CD4-positive, alpha-beta T cell (primary cell): ENCODE measurements at regions not wholly inside any gene's neighbourhood (a gene's known extent, or its start where the extent isn't known, plus 50 kb on each side); places are given as distances from the start of the nearest gene placed in this dataset.
"Not testable (repeated sequence)": the region's sequence is repeated elsewhere in the genome, so short reads cannot be mapped to it uniquely, and the experiment has no call there.

Experiments used
- ATAC-seq: fragments of 200-7000 bp; cut with Tn5 transposase; one replicate; pipeline ENCODE4 v1.10.0; 2022; ENCODE audit warnings: mild to moderate bottlenecking; ENCODE audit not compliant: poor library complexity
- CTCF ChIA-PET: fragments of 350-600 bp; sonication (Branson Sonifier 250); formaldehyde crosslinking; loops from one replicate; lab custom pipeline; 2021; ENCODE audit warnings: antibody characterized with exemption, inconsistent platforms; lab: Charles Lee
- POLR2A ChIA-PET: fragments of 350-600 bp; sonication (Branson Sonifier 250); formaldehyde crosslinking; loops from one replicate; lab custom pipeline; 2021; ENCODE audit warnings: antibody characterized with exemption, inconsistent platforms; lab: Charles Lee
- DNase-seq, 14 experiments: peaks; one replicate each; pipeline ENCODE4 v3.0.0-alpha.2; 2013 to 2020; ENCODE audit warnings: mixed read lengths in 2 of 14
- H3K27ac ChIP-seq, 2 donors: one replicate each; pipeline versions ENCODE4 v1.5.1 to v1.7.0; 2013; ENCODE audit warnings: low read length in 2 of 2, low read depth in 1 of 2, mild to moderate bottlenecking in 1 of 2
- H3K27me3 ChIP-seq, 2 experiments: 1 replicate in 1 of 2; 2 replicates in 1 of 2; pipeline versions ENCODE4 v1.6.1 to v1.7.0; 2013; ENCODE audit warnings: low read length in 2 of 2, control low read depth in 1 of 2, mild to moderate bottlenecking in 1 of 2, moderate library complexity in 1 of 2; ENCODE audit not compliant: insufficient read depth in 2 of 2, control insufficient read depth in 1 of 2
- H3K36me3 ChIP-seq: one replicate; pipeline ENCODE4 v1.6.1; 2013; ENCODE audit warnings: low read length, control low read depth; ENCODE audit not compliant: insufficient read depth
- H3K4me1 ChIP-seq: one replicate; pipeline ENCODE4 v1.6.1; 2013; ENCODE audit warnings: low read length, control low read depth; ENCODE audit not compliant: insufficient read depth
- H3K4me3 ChIP-seq: one replicate; pipeline ENCODE4 v1.5.1; 2013; ENCODE audit warnings: mild to moderate bottlenecking, low read length, moderate library complexity
- H3K9me3 ChIP-seq, 2 experiments: 1 replicate in 1 of 2; 2 replicates in 1 of 2; pipeline versions ENCODE4 v1.6.1 to v1.7.0; 2013; ENCODE audit warnings: low read length in 2 of 2, mild to moderate bottlenecking in 2 of 2, control low read depth in 1 of 2, moderate library complexity in 1 of 2; ENCODE audit not compliant: control insufficient read depth in 1 of 2, insufficient read depth in 1 of 2
- H3K27ac Mint-ChIP-seq: one replicate; pipeline ENCODE4 v1.8.0; 2020; ENCODE audit warnings: mixed read lengths
- H3K27me3 Mint-ChIP-seq: one replicate; pipeline ENCODE4 v1.8.0; 2021; ENCODE audit warnings: mixed read lengths
- H3K36me3 Mint-ChIP-seq: one replicate; pipeline ENCODE4 v1.8.0; 2021; ENCODE audit warnings: low read depth, mixed read lengths
- H3K4me1 Mint-ChIP-seq: one replicate; pipeline ENCODE4 v1.8.0; 2021; ENCODE audit warnings: low read depth, mixed read lengths
- H3K4me3 Mint-ChIP-seq: one replicate; pipeline ENCODE4 v1.8.0; 2020; ENCODE audit warnings: mild to moderate bottlenecking, mixed read lengths
- H3K9me3 Mint-ChIP-seq: one replicate; pipeline ENCODE4 v1.8.0; 2020; ENCODE audit warnings: mixed read lengths
- CTCF ChIP-seq: fragments of 200-600 bp; IDR thresholded peaks from one replicate; pipeline ENCODE4 v1.8.0; 2022; ENCODE audit warnings: antibody characterized with exemption, mild to moderate bottlenecking
- intact Hi-C, 2 experiments: fragments of 100-400 bp; cut with DNase I in 1 of 2; cut with micrococcal nuclease in 1 of 2; formaldehyde crosslinking; loops; one replicate each; pipeline versions ENCODE4 v1.15.1 to v1.9.0; 2023 to 2025; cut with DNase I, micrococcal nuclease

- ATAC-seq = no peak
- no peaks in the 10 kb centered on the region for H3K9me3 ChIP-seq
- intact Hi-C loops = no loop called here
- H3K27me3 ChIP-seq = peaks cover 0 to 8% of the 10 kb centered on the region in 2 experiments
- peak in 2 of 14 experiments; percentile 3 to 14 for DNase-seq
- CTCF ChIA-PET = no interaction called here
- H3K36me3 ChIP-seq = no peaks in the 10 kb centered on the region
- no peak overlapping the region for H3K27ac ChIP-seq
- peaks cover 9% of the 10 kb centered on the region for H3K4me1 ChIP-seq
- Mint-ChIP-seq H3K4me1 (no peaks in the 10 kb centered on the region), H3K4me3 (no peak overlapping the region), H3K27ac (no peak overlapping the region), H3K36me3 (no peaks in the 10 kb centered on the region), H3K27me3 (peaks cover 10% of the 10 kb centered on the region), H3K9me3 (no peaks in the 10 kb centered on the region)
- no peak for TF ChIP-seq CTCF
- H3K4me3 ChIP-seq = no peak overlapping the region
- POLR2A ChIA-PET = no interaction called here
Measured at GRCh38 chr17:36849871-36850348, 87.4 kb upstream of the LHX1 start.

- H3K4me1 ChIP-seq = peaks cover 9% of the 10 kb centered on the region
- TF ChIP-seq CTCF = no peak
- Mint-ChIP-seq H3K4me1 (no peaks in the 10 kb centered on the region), H3K27me3 (peaks cover 5% of the 10 kb centered on the region), H3K4me3 (no peak overlapping the region), H3K27ac (no peak overlapping the region), H3K9me3 (no peaks in the 10 kb centered on the region), H3K36me3 (no peaks in the 10 kb centered on the region)
- ATAC-seq (no peak), DNase-seq (no peak)
- H3K27me3 ChIP-seq = peaks cover 0 to 2% of the 10 kb centered on the region in 2 experiments
- no peaks in the 10 kb centered on the region for H3K36me3 ChIP-seq
- no peak overlapping the region for H3K4me3 ChIP-seq
- ChIA-PET CTCF (no interaction called here), POLR2A (no interaction called here)
- no peak overlapping the region for H3K27ac ChIP-seq
- intact Hi-C loops = no loop called here
- H3K9me3 ChIP-seq = no peaks in the 10 kb centered on the region
Measured at GRCh38 chr17:36850790-36851189, 86.5 kb upstream of the LHX1 start.

GRCh38 chr17:36851250-36851649 is 86.0 kb upstream of the LHX1 start:
- intact Hi-C loops = no loop called here

GRCh38 chr17:36852478-36852877 is 84.8 kb upstream of the LHX1 start:
- POLR2A ChIA-PET, H3K27ac ChIP-seq, H3K36me3 ChIP-seq, H3K27me3 ChIP-seq, CTCF ChIA-PET, H3K27ac Mint-ChIP-seq, H3K4me1 Mint-ChIP-seq, intact Hi-C loops, H3K4me3 ChIP-seq, H3K9me3 ChIP-seq, DNase-seq, H3K4me1 ChIP-seq, H3K9me3 Mint-ChIP-seq, H3K4me3 Mint-ChIP-seq, H3K36me3 Mint-ChIP-seq, ATAC-seq: not testable (repeated sequence)
- H3K27me3 Mint-ChIP-seq = peaks cover 12% of the 10 kb centered on the region

More at GRCh38 chr17:36851250-36851649, 86.0 kb upstream of the LHX1 start:
- Mint-ChIP-seq H3K4me1 (no peaks in the 10 kb centered on the region), H3K36me3 (no peaks in the 10 kb centered on the region), H3K27ac (no peak overlapping the region), H3K27me3 (peaks cover 4% of the 10 kb centered on the region), H3K9me3 (no peaks in the 10 kb centered on the region), H3K4me3 (no peak overlapping the region)
- TF ChIP-seq CTCF = no peak
- DNase-seq (no peak), ATAC-seq (no peak)
- peaks cover 0 to 2% of the 10 kb centered on the region in 2 experiments for H3K27me3 ChIP-seq
- no peak overlapping the region for H3K27ac ChIP-seq
- H3K4me3 ChIP-seq = no peak overlapping the region
- H3K36me3 ChIP-seq = no peaks in the 10 kb centered on the region
- peaks cover 9% of the 10 kb centered on the region for H3K4me1 ChIP-seq
- ChIA-PET CTCF (no interaction called here), POLR2A (no interaction called here)
- H3K9me3 ChIP-seq = no peaks in the 10 kb centered on the region
